Keratinocyte (primary cell): ENCODE measurements at regions not wholly inside any gene's neighbourhood (a gene's known extent, or its start where the extent isn't known, plus 50 kb on each side); places are given as distances from the start of the nearest gene placed in this dataset.

Experiments used
- DNase-seq: peaks from one replicate; pipeline ENCODE4 v3.0.0-alpha.2; 2011; ENCODE audit warnings: low read depth, missing footprints, low spot score
- FAIRE-seq: peaks from 2 replicates; lab custom pipeline; 2011; peaks lifted over from hg19 to GRCh38; lab: Jason Lieb, UNC
- H2AFZ ChIP-seq: 2 replicates; pipeline ENCODE4 v1.6.0; 2012; ENCODE audit warnings: low read length, control low read depth, inconsistent platforms; ENCODE audit not compliant: control insufficient read depth
- H3K27ac ChIP-seq: 2 replicates; pipeline ENCODE4 v1.5.1; 2011; ENCODE audit warnings: low read length; ENCODE audit not compliant: control insufficient read depth, insufficient read depth
- H3K27me3 ChIP-seq: 3 replicates; pipeline ENCODE4 v1.6.0; 2011; ENCODE audit warnings: low read length; ENCODE audit not compliant: control insufficient read depth, insufficient read depth; ENCODE audit errors: extremely low read depth
- H3K36me3 ChIP-seq, 2 experiments: 2 replicates in 1 of 2; 3 replicates in 1 of 2; pipeline ENCODE4 v1.5.1; 2011; ENCODE audit warnings: low read length in 2 of 2, mild to moderate bottlenecking in 1 of 2; ENCODE audit not compliant: control insufficient read depth in 2 of 2, insufficient read depth in 2 of 2; ENCODE audit errors: extremely low read depth in 1 of 2
- H3K4me1 ChIP-seq: 3 replicates; pipeline ENCODE4 v1.5.1; 2011; ENCODE audit warnings: low read length; ENCODE audit not compliant: control insufficient read depth, insufficient read depth; ENCODE audit errors: extremely low read depth
- H3K4me2 ChIP-seq: 3 replicates; pipeline ENCODE4 v1.6.0; 2011; ENCODE audit warnings: low read depth, low read length; ENCODE audit not compliant: control insufficient read depth, insufficient read depth; ENCODE audit errors: extremely low read depth
- H3K4me3 ChIP-seq, 3 experiments: fragments of 200-600 bp in 1 of 3; sonication (generic) in 1 of 3; 2 replicates in 2 of 3; 3 replicates in 1 of 3; pipeline ENCODE4 v1.5.1; 2011 to 2016; ENCODE audit warnings: low read length in 3 of 3, mild to moderate bottlenecking in 3 of 3, control low read depth in 2 of 3, inconsistent platforms in 1 of 3, low read depth in 1 of 3, mixed read lengths in 1 of 3, mixed run types in 1 of 3, moderate library complexity in 1 of 3; ENCODE audit not compliant: control insufficient read depth in 2 of 3, insufficient read depth in 2 of 3; ENCODE audit errors: extremely low read depth in 1 of 3
- H3K79me2 ChIP-seq: 2 replicates; pipeline ENCODE4 v1.6.0; 2012; ENCODE audit warnings: low read length; ENCODE audit not compliant: control insufficient read depth, insufficient read depth
- H3K9ac ChIP-seq: 3 replicates; pipeline ENCODE4 v1.6.0; 2011; ENCODE audit warnings: low read length; ENCODE audit not compliant: control insufficient read depth, insufficient read depth; ENCODE audit errors: extremely low read depth
- H3K9me1 ChIP-seq: 3 replicates; pipeline ENCODE4 v1.6.0; 2011; ENCODE audit warnings: low read length; ENCODE audit not compliant: control insufficient read depth, insufficient read depth; ENCODE audit errors: extremely low read depth
- H3K9me3 ChIP-seq: 2 replicates; pipeline ENCODE4 v1.5.1; 2012; ENCODE audit warnings: low read depth, low read length; ENCODE audit not compliant: control insufficient read depth
- H4K20me1 ChIP-seq: 3 replicates; pipeline ENCODE4 v1.6.0; 2011; ENCODE audit warnings: low read length; ENCODE audit not compliant: control insufficient read depth, insufficient read depth; ENCODE audit errors: extremely low read depth
- EZH2 ChIP-seq: IDR thresholded peaks from one replicate; pipeline ENCODE4 v1.6.1; 2012; ENCODE audit warnings: inconsistent platforms, mild to moderate bottlenecking, low read length, moderate library complexity
- dilution Hi-C: fragments of 300-500 bp; cut with MboI; formaldehyde crosslinking; loops from one replicate; pipeline ENCODE4 v1.7.0; 2020; ENCODE audit warnings: low sequenced_read_pairs; ENCODE audit not compliant: extremely low pct_ligation_motif_present
- TF ChIP-seq, protein P1 (sequence below), 3 experiments: IDR thresholded peaks in 1 of 3; conservative IDR thresholded peaks in 1 of 3; optimal IDR thresholded peaks in 1 of 3; 2 replicates in 2 of 3; 3 replicates in 1 of 3; pipeline versions ENCODE3 to v1.5.1; 2011; ENCODE audit warnings: low read length in 3 of 3, mild to moderate bottlenecking in 3 of 3, moderate library complexity in 2 of 3, control low read depth in 1 of 3, inconsistent platforms in 1 of 3; ENCODE audit not compliant: insufficient read depth in 2 of 3; ENCODE audit errors: extremely low read depth in 1 of 3

DNA sequence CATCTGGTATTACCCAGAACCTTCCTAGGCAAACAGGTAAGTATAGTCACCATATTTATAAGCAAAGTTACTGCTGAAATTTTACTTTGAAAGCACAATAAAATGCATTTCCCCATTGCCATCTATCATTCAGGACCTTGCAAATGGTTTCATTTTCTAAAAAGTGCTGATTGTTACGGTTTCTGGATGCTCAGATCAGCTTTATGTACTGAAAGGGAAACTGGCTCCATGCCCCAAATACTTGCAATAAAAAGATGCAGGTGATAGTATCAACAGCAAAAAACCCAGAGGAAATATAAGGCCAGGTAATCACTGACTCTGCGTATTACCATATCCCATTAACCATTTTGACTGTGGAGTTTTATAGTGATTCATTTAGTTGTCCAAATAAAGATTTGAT is 1150.7 kb upstream of the CRIM1 start:
- FAIRE-seq (no peak), DNase-seq (no peak)
- Histone ChIP-seq H3K4me2 (no peak overlapping the region), H3K9me3 (no peaks in the 10 kb centered on the region), H3K9ac (no peak overlapping the region), H3K36me3 (no peaks in the 10 kb centered on the region), H3K79me2 (no peaks in the 10 kb centered on the region), H3K4me3 (no peak overlapping the region), H3K4me1 (no peaks in the 10 kb centered on the region), H3K27ac (no peak overlapping the region), H2AFZ (no peak overlapping the region), H3K9me1 (no peaks in the 10 kb centered on the region), H3K27me3 (no peaks in the 10 kb centered on the region), H4K20me1 (no peaks in the 10 kb centered on the region)
- TF ChIP-seq EZH2 = no peak
- TF ChIP-seq, protein P1, sequence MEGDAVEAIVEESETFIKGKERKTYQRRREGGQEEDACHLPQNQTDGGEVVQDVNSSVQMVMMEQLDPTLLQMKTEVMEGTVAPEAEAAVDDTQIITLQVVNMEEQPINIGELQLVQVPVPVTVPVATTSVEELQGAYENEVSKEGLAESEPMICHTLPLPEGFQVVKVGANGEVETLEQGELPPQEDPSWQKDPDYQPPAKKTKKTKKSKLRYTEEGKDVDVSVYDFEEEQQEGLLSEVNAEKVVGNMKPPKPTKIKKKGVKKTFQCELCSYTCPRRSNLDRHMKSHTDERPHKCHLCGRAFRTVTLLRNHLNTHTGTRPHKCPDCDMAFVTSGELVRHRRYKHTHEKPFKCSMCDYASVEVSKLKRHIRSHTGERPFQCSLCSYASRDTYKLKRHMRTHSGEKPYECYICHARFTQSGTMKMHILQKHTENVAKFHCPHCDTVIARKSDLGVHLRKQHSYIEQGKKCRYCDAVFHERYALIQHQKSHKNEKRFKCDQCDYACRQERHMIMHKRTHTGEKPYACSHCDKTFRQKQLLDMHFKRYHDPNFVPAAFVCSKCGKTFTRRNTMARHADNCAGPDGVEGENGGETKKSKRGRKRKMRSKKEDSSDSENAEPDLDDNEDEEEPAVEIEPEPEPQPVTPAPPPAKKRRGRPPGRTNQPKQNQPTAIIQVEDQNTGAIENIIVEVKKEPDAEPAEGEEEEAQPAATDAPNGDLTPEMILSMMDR (optimal IDR thresholded peaks at IDR 0.05 in 1 of 3, IDR thresholded peaks at IDR 0.05 in 1 of 3, conservative IDR thresholded peaks at IDR 0.05 in 1 of 3; ENCODE audit: extremely low read depth in 1 of 3, insufficient read depth in 2 of 3, low read length in 3 of 3) = no peak
- dilution Hi-C loops = no loop called here

DNA sequence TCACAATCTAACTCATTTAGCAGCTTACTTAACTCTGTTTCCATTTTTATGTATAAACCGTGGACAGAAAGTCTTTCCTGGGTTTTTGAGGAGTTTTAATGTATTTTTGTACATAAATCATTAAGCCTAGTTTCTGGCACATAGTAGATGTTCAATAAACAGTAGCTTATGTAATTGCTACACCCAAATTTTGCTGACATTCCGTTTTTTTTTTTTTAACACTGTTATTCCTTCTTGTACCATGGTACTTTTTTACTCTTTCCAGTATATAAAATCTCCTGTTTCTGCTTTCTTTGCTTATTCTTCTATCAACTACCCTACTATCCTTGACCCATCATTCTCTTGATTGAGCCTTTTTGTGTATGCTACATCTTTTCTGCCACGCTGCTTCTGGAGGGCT is 1151.3 kb upstream of the CRIM1 start:
- Histone ChIP-seq H3K27ac (no peak overlapping the region), H3K4me3 (no peak overlapping the region), H3K4me2 (no peak overlapping the region), H3K9me1 (no peaks in the 10 kb centered on the region), H3K27me3 (no peaks in the 10 kb centered on the region), H3K9me3 (no peaks in the 10 kb centered on the region), H3K79me2 (no peaks in the 10 kb centered on the region), H3K9ac (no peak overlapping the region), H3K36me3 (no peaks in the 10 kb centered on the region), H4K20me1 (no peaks in the 10 kb centered on the region), H2AFZ (no peak overlapping the region), H3K4me1 (no peaks in the 10 kb centered on the region)
- no peak for DNase-seq
- no peak for FAIRE-seq
- TF ChIP-seq EZH2 = no peak
- TF ChIP-seq, protein P1 (optimal IDR thresholded peaks at IDR 0.05 in 1 of 3, IDR thresholded peaks at IDR 0.05 in 1 of 3, conservative IDR thresholded peaks at IDR 0.05 in 1 of 3; ENCODE audit: extremely low read depth in 1 of 3, insufficient read depth in 2 of 3, low read length in 3 of 3) = no peak
- dilution Hi-C loops = no loop called here
